ENCODE measurements at regions not wholly inside any gene's neighbourhood (a gene's known extent, or its start where the extent isn't known, plus 50 kb on each side); places are given as distances from the start of the nearest gene placed in this dataset.

- no peak for TF ChIP-seq POLR2A (IDR thresholded peaks at IDR 0.05)
- TF ChIP-seq, protein P1, sequence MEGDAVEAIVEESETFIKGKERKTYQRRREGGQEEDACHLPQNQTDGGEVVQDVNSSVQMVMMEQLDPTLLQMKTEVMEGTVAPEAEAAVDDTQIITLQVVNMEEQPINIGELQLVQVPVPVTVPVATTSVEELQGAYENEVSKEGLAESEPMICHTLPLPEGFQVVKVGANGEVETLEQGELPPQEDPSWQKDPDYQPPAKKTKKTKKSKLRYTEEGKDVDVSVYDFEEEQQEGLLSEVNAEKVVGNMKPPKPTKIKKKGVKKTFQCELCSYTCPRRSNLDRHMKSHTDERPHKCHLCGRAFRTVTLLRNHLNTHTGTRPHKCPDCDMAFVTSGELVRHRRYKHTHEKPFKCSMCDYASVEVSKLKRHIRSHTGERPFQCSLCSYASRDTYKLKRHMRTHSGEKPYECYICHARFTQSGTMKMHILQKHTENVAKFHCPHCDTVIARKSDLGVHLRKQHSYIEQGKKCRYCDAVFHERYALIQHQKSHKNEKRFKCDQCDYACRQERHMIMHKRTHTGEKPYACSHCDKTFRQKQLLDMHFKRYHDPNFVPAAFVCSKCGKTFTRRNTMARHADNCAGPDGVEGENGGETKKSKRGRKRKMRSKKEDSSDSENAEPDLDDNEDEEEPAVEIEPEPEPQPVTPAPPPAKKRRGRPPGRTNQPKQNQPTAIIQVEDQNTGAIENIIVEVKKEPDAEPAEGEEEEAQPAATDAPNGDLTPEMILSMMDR (IDR thresholded peaks at IDR 0.05): no peak
These were observed 275.8 kb downstream of the SLC6A15 start for GRCh38 chr12:84636801-84637290.
